ENCODE measurements at regions not wholly inside any gene's neighbourhood (a gene's known extent, or its start where the extent isn't known, plus 50 kb on each side); places are given as distances from the start of the nearest gene placed in this dataset.

GRCh38 chr4:4752576-4753401 lies 106.7 kb upstream of the MSX1 start:
- TF ChIP-seq CTCF (IDR thresholded peaks at IDR 0.05) = no peak
- H3K4me1 ChIP-seq = no peaks in the 10 kb centered on the region
- H3K36me3 ChIP-seq = no peaks in the 10 kb centered on the region
- peaks cover 0 to 13% of the 10 kb centered on the region in 2 donors for H3K27me3 ChIP-seq
- no peak overlapping the region for H3K4me3 ChIP-seq
- H3K27ac ChIP-seq = no peak overlapping the region
- H3K9me3 ChIP-seq = peaks cover 0 to 2% (median 1%) of the 10 kb centered on the region in 3 donors
- intact Hi-C loops (cut with DNase I; ENCODE audit: low total_unique reads) = no loop called here
- DNase-seq = no peak

- no peak for TF ChIP-seq CTCF (IDR thresholded peaks at IDR 0.05)
- Histone ChIP-seq H3K4me3 (no peak overlapping the region), H3K9me3 (peaks cover 0 to 9% (median 8%) of the 10 kb centered on the region in 3 donors), H3K4me1 (no peaks in the 10 kb centered on the region), H3K27me3 (peaks cover 0 to 13% of the 10 kb centered on the region in 2 donors), H3K27ac (no peak overlapping the region), H3K36me3 (no peaks in the 10 kb centered on the region)
- intact Hi-C loops (cut with DNase I; ENCODE audit: low total_unique reads) = no loop called here
- DNase-seq = no peak
These were observed 107.4 kb upstream of the MSX1 start for GRCh38 chr4:4752025-4752424.

- Histone ChIP-seq H3K9me3 (peaks cover 0 to 24% (median 22%) of the 10 kb centered on the region in 3 donors), H3K27me3 (peaks cover 0 to 13% of the 10 kb centered on the region in 2 donors), H3K36me3 (no peaks in the 10 kb centered on the region), H3K4me1 (no peaks in the 10 kb centered on the region), H3K4me3 (no peak overlapping the region), H3K27ac (no peak overlapping the region)
- intact Hi-C loops (cut with DNase I; ENCODE audit: low total_unique reads) = no loop called here
- no peak for TF ChIP-seq CTCF (IDR thresholded peaks at IDR 0.05)
- no peak for DNase-seq
These were observed 109.3 kb upstream of the MSX1 start for GRCh38 chr4:4750187-4750586.

GRCh38 chr4:4749137-4749536 lies 110.3 kb upstream of the MSX1 start:
- Histone ChIP-seq H3K9me3 (peaks cover 0 to 32% (median 27%) of the 10 kb centered on the region in 3 donors), H3K27ac (no peak overlapping the region), H3K36me3 (no peaks in the 10 kb centered on the region), H3K4me1 (no peaks in the 10 kb centered on the region), H3K4me3 (no peak overlapping the region), H3K27me3 (peaks cover 0 to 13% of the 10 kb centered on the region in 2 donors)
- DNase-seq = no peak
- intact Hi-C loops (cut with DNase I; ENCODE audit: low total_unique reads) = no loop called here
- no peak for TF ChIP-seq CTCF (IDR thresholded peaks at IDR 0.05)

GRCh38 chr4:4746444-4746843 lies 113.0 kb upstream of the MSX1 start:
- H3K9me3 ChIP-seq = peaks cover 0 to 37% (median 27%) of the 10 kb centered on the region in 3 donors
- no peak for DNase-seq
- intact Hi-C loops (cut with DNase I; ENCODE audit: low total_unique reads) = no loop called here
- no peaks in the 10 kb centered on the region for H3K36me3 ChIP-seq
- TF ChIP-seq CTCF (IDR thresholded peaks at IDR 0.05) = no peak
- no peak overlapping the region for H3K27ac ChIP-seq
- no peak overlapping the region for H3K4me3 ChIP-seq
- peaks cover 0 to 6% of the 10 kb centered on the region in 2 donors for H3K27me3 ChIP-seq
- no peaks in the 10 kb centered on the region for H3K4me1 ChIP-seq
